GM23338 (cell line): ENCODE measurements at regions not wholly inside any gene's neighbourhood (a gene's known extent, or its start where the extent isn't known, plus 50 kb on each side); places are given as distances from the start of the nearest gene placed in this dataset.

ENCODE experiments used
- ATAC-seq: fragments of 200-7000 bp; cut with Tn5 transposase; 3 replicates; pipeline ENCODE4 v1.9.1; 2020
- DNase-seq: peaks from one replicate; pipeline ENCODE4 v3.0.0-alpha.2; 2015; ENCODE audit warnings: low spot score
- H2AFZ ChIP-seq: fragments of 200-600 bp; sonication (generic); 2 replicates; pipeline ENCODE4 v1.8.0; 2016; ENCODE audit warnings: antibody characterized with exemption, mild to moderate bottlenecking, moderate library complexity
- H3F3A ChIP-seq: fragments of 200-600 bp; sonication (generic); replicated peaks from 2 replicates; pipeline ENCODE4 v1.8.0; 2017; ENCODE audit warnings: antibody characterized with exemption, mixed run types, low read depth
- H3K27ac ChIP-seq: fragments of 200-600 bp; sonication (generic); 2 replicates; pipeline ENCODE4 v1.6.1; 2016; ENCODE audit warnings: low read depth
- H3K27me3 ChIP-seq: fragments of 200-600 bp; sonication (generic); 2 replicates; pipeline ENCODE4 v1.8.0; 2016; ENCODE audit warnings: mild to moderate bottlenecking, mixed run types, moderate library complexity; ENCODE audit not compliant: insufficient read depth
- H3K36me3 ChIP-seq: fragments of 200-600 bp; sonication (generic); 2 replicates; pipeline ENCODE4 v1.8.0; 2016; ENCODE audit warnings: mild to moderate bottlenecking; ENCODE audit not compliant: insufficient read depth
- H3K4me1 ChIP-seq: fragments of 200-600 bp; sonication (generic); 2 replicates; pipeline ENCODE4 v1.8.0; 2016; ENCODE audit warnings: mild to moderate bottlenecking, moderate library complexity; ENCODE audit not compliant: insufficient read depth
- H3K4me2 ChIP-seq: fragments of 200-600 bp; sonication (generic); 2 replicates; pipeline ENCODE4 v1.7.1; 2017; ENCODE audit warnings: mixed run types
- H3K4me3 ChIP-seq: fragments of 200-600 bp; sonication (generic); 2 replicates; pipeline ENCODE4 v1.6.1; 2016; ENCODE audit warnings: mixed run types
- H3K79me2 ChIP-seq: fragments of 200-600 bp; sonication (generic); replicated peaks from 2 replicates; pipeline ENCODE4 v1.8.0; 2017; ENCODE audit warnings: mild to moderate bottlenecking; ENCODE audit not compliant: insufficient read depth
- H3K9me2 ChIP-seq: fragments of 200-600 bp; sonication (generic); 2 replicates; pipeline ENCODE4 v1.8.0; 2017; ENCODE audit not compliant: insufficient read depth
- H4K20me1 ChIP-seq: fragments of 200-600 bp; sonication (generic); replicated peaks from 2 replicates; pipeline ENCODE4 v1.8.0; 2017; ENCODE audit warnings: mild to moderate bottlenecking; ENCODE audit not compliant: insufficient read depth
- H3K27ac Mint-ChIP-seq: 2 replicates; pipeline ENCODE4 v1.8.0; 2020; ENCODE audit warnings: inconsistent platforms, mild to moderate bottlenecking, moderate library complexity, mixed read lengths
- H3K27me3 Mint-ChIP-seq: 3 replicates; pipeline ENCODE4 v1.8.0; 2022; ENCODE audit warnings: low read depth, mild to moderate bottlenecking, moderate library complexity, mixed read lengths, inconsistent platforms; ENCODE audit not compliant: insufficient read depth, poor library complexity
- H3K36me3 Mint-ChIP-seq: 3 replicates; pipeline ENCODE4 v1.8.0; 2021; ENCODE audit warnings: low read depth, mild to moderate bottlenecking, inconsistent platforms, moderate library complexity, mixed read lengths
- H3K4me1 Mint-ChIP-seq: 3 replicates; pipeline ENCODE4 v1.8.0; 2020; ENCODE audit warnings: mild to moderate bottlenecking, inconsistent platforms, mixed read lengths
- H3K4me3 Mint-ChIP-seq: 3 replicates; pipeline ENCODE4 v1.8.0; 2021; ENCODE audit warnings: moderate library complexity, mild to moderate bottlenecking, inconsistent platforms, mixed read lengths
- H3K9me3 Mint-ChIP-seq: 3 replicates; pipeline ENCODE4 v1.8.0; 2020; ENCODE audit warnings: moderate library complexity, mild to moderate bottlenecking, inconsistent platforms, mixed read lengths
- CREB1 ChIP-seq: fragments of 250-450 bp; sonication (Bioruptor Pico); IDR thresholded peaks from 2 replicates; pipeline ENCODE4 v1.5.0; 2020; ENCODE audit warnings: low read depth, mild to moderate bottlenecking, moderate library complexity
- ETS1 ChIP-seq: IDR thresholded peaks from 2 replicates; pipeline ENCODE4 v1.6.1; 2016; ENCODE audit warnings: antibody characterized with exemption
- EZH2phosphoT487 ChIP-seq: fragments of 200-600 bp; sonication (generic); IDR thresholded peaks from one replicate; pipeline ENCODE4 v1.8.1; 2018; ENCODE audit warnings: antibody characterized with exemption; ENCODE audit not compliant: unreplicated experiment
- JUNB ChIP-seq: IDR thresholded peaks from one replicate; pipeline ENCODE4 v1.6.1; 2016; ENCODE audit warnings: antibody characterized with exemption; ENCODE audit not compliant: unreplicated experiment
- NANOG ChIP-seq: IDR thresholded peaks from 2 replicates; pipeline ENCODE4 v1.6.1; 2016; ENCODE audit warnings: antibody characterized with exemption, borderline replicate concordance
- STAT1 ChIP-seq: IDR thresholded peaks from one replicate; pipeline ENCODE4 v1.6.1; 2016; ENCODE audit warnings: antibody characterized with exemption; ENCODE audit not compliant: unreplicated experiment
- ZNF114 ChIP-seq: fragments of 250-450 bp; sonication (Bioruptor Pico); IDR thresholded peaks from 2 replicates; pipeline ENCODE4 v1.5.0; 2020; ENCODE audit warnings: mild to moderate bottlenecking, moderate library complexity
- ZNF331 ChIP-seq: fragments of 250-450 bp; sonication (Bioruptor Pico); IDR thresholded peaks from 2 replicates; pipeline ENCODE4 v1.5.0; 2020; ENCODE audit warnings: low read depth, mild to moderate bottlenecking, moderate library complexity
- TF ChIP-seq, protein P1 (sequence below), 2 experiments: fragments of 200-600 bp in 1 of 2; sonication (generic) in 1 of 2; conservative IDR thresholded peaks; 2 replicates each; pipeline versions ENCODE4 v1.5.1 to v1.6.1; 2016 to 2017; ENCODE audit warnings: antibody characterized with exemption in 2 of 2, low read depth in 2 of 2, mild to moderate bottlenecking in 2 of 2, moderate library complexity in 1 of 2
- TF ChIP-seq, protein P2 (sequence below): IDR thresholded peaks from one replicate; pipeline ENCODE4 v1.6.1; 2018; ENCODE audit warnings: antibody characterized with exemption; ENCODE audit not compliant: unreplicated experiment

- ATAC-seq = peak; percentile 33; the same call in 2 of the 3 replicates
- H3K4me1 Mint-ChIP-seq = peaks cover 27% of the 10 kb centered on the region
- H2AFZ ChIP-seq = 0 out of 2 replicates have a peak overlapping the region, but pooled peaks have one; percentile 45
Observed at GRCh38 chr12:89919241-89919906, 210.7 kb upstream of the ATP2B1 start.

DNA sequence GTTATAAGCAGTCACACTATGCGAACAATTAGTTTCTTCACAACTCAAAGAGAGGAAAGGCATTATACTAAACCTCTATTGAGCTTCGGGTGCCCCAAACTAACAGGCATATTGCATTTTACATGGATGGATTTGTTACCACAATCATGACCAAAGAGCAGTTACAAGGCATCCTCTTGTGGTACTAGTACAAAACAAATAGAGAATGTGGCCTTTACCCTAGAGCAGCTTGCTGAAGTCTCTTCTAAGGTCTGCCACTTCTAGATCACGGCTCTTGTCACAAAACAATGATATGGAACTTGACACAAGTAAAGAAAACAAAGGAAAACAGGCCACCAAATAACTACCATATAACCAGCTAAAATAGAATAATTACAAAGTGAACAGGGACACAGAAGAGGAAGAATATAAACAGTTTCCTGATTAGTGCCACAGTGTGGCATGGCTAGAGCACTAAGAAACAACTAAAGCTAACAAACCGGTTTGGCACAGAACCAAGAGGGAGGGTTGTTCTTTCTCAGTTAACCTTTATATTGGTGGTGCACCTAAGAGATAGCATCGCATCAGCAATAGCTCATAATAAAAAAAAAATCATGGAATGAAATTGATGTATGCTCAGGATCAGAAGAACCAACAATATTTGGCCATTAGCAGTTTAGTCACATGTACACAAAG is 209.7 kb upstream of the ATP2B1 start:
- Histone ChIP-seq H3K36me3 (no peaks in the 10 kb centered on the region), H3K4me3 (no peak overlapping the region), H3K9me2 (no peaks in the 10 kb centered on the region), H3K27ac (no peak overlapping the region), H2AFZ (no peak overlapping the region), H4K20me1 (no peaks in the 10 kb centered on the region), H3K27me3 (no peaks in the 10 kb centered on the region), H3K79me2 (no peaks in the 10 kb centered on the region), H3K4me2 (no peak overlapping the region), H3F3A (no peaks in the 10 kb centered on the region), H3K4me1 (peaks cover 20% of the 10 kb centered on the region; the same call in 1 of the 2 replicates)
- H3K27me3 Mint-ChIP-seq = peaks cover 2% of the 10 kb centered on the region
- DNase-seq (no peak), ATAC-seq (peak; percentile 42; the same call in 2 of the 3 replicates)
- H3K36me3 Mint-ChIP-seq = no peaks in the 10 kb centered on the region
- no peaks in the 10 kb centered on the region for H3K9me3 Mint-ChIP-seq
- no peak overlapping the region for H3K4me3 Mint-ChIP-seq
- peaks cover 27% of the 10 kb centered on the region for H3K4me1 Mint-ChIP-seq
- no peak for TF ChIP-seq CREB1
- TF ChIP-seq ZNF114 (CRISPR knock-in tag) = no peak
- TF ChIP-seq ETS1 = no peak
- TF ChIP-seq, protein P1, sequence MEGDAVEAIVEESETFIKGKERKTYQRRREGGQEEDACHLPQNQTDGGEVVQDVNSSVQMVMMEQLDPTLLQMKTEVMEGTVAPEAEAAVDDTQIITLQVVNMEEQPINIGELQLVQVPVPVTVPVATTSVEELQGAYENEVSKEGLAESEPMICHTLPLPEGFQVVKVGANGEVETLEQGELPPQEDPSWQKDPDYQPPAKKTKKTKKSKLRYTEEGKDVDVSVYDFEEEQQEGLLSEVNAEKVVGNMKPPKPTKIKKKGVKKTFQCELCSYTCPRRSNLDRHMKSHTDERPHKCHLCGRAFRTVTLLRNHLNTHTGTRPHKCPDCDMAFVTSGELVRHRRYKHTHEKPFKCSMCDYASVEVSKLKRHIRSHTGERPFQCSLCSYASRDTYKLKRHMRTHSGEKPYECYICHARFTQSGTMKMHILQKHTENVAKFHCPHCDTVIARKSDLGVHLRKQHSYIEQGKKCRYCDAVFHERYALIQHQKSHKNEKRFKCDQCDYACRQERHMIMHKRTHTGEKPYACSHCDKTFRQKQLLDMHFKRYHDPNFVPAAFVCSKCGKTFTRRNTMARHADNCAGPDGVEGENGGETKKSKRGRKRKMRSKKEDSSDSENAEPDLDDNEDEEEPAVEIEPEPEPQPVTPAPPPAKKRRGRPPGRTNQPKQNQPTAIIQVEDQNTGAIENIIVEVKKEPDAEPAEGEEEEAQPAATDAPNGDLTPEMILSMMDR (conservative IDR thresholded peaks at IDR 0.05; ENCODE audit: low read depth in 2 of 2) = no peak
- TF ChIP-seq EZH2phosphoT487 = no peak
- TF ChIP-seq JUNB = no peak
- H3K27ac Mint-ChIP-seq = no peak overlapping the region

More at GRCh38 chr12:89919241-89919906, 210.7 kb upstream of the ATP2B1 start:
- Histone ChIP-seq H3K4me2 (no peak overlapping the region), H3K4me3 (no peak overlapping the region), H3K4me1 (peaks cover 20% of the 10 kb centered on the region; the same call in 1 of the 2 replicates), H3K36me3 (no peaks in the 10 kb centered on the region), H3K9me2 (no peaks in the 10 kb centered on the region), H3K79me2 (no peaks in the 10 kb centered on the region), H3K27me3 (no peaks in the 10 kb centered on the region), H3K27ac (no peak overlapping the region), H4K20me1 (no peaks in the 10 kb centered on the region), H3F3A (no peaks in the 10 kb centered on the region)
- Mint-ChIP-seq H3K9me3 (no peaks in the 10 kb centered on the region), H3K27me3 (no peaks in the 10 kb centered on the region), H3K27ac (no peak overlapping the region), H3K4me3 (no peak overlapping the region), H3K36me3 (no peaks in the 10 kb centered on the region)
- TF ChIP-seq, protein P1 (conservative IDR thresholded peaks at IDR 0.05; ENCODE audit: low read depth in 2 of 2) = no peak
- TF ChIP-seq ZNF331 (CRISPR knock-in tag) (no peak), ZNF114 (CRISPR knock-in tag) (no peak), STAT1 (no peak), NANOG (no peak), JUNB (no peak)
- TF ChIP-seq, protein P2, sequence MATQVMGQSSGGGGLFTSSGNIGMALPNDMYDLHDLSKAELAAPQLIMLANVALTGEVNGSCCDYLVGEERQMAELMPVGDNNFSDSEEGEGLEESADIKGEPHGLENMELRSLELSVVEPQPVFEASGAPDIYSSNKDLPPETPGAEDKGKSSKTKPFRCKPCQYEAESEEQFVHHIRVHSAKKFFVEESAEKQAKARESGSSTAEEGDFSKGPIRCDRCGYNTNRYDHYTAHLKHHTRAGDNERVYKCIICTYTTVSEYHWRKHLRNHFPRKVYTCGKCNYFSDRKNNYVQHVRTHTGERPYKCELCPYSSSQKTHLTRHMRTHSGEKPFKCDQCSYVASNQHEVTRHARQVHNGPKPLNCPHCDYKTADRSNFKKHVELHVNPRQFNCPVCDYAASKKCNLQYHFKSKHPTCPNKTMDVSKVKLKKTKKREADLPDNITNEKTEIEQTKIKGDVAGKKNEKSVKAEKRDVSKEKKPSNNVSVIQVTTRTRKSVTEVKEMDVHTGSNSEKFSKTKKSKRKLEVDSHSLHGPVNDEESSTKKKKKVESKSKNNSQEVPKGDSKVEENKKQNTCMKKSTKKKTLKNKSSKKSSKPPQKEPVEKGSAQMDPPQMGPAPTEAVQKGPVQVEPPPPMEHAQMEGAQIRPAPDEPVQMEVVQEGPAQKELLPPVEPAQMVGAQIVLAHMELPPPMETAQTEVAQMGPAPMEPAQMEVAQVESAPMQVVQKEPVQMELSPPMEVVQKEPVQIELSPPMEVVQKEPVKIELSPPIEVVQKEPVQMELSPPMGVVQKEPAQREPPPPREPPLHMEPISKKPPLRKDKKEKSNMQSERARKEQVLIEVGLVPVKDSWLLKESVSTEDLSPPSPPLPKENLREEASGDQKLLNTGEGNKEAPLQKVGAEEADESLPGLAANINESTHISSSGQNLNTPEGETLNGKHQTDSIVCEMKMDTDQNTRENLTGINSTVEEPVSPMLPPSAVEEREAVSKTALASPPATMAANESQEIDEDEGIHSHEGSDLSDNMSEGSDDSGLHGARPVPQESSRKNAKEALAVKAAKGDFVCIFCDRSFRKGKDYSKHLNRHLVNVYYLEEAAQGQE = no peak
- DNase-seq = no peak
